T-cell (primary cell): ENCODE measurements at regions not wholly inside any gene's neighbourhood (a gene's known extent, or its start where the extent isn't known, plus 50 kb on each side); places are given as distances from the start of the nearest gene placed in this dataset.

Experiments
- ATAC-seq, 4 experiments: fragments of 200-7000 bp in 3 of 4; fragments of 150-1000 bp in 1 of 4; cut with Tn5 transposase; replicated peaks in 1 of 4; 1 replicate in 3 of 4; 2 replicates in 1 of 4; pipeline ENCODE4 v1.10.0; 2021; ENCODE audit warnings: moderate library complexity in 3 of 4, mild to moderate bottlenecking in 2 of 4, moderate number of reproducible peaks in 1 of 4
- CTCF ChIA-PET, 2 donors: fragments of 300-600 bp; sonication (Branson Sonifier 250); formaldehyde crosslinking; loops; one replicate each; lab custom pipeline; 2022; ENCODE audit warnings: antibody characterized with exemption in 2 of 2; lab: Charles Lee
- POLR2A ChIA-PET, 2 donors: fragments of 300-600 bp; sonication (Branson Sonifier 250); formaldehyde crosslinking; loops; one replicate each; lab custom pipeline; 2022; ENCODE audit warnings: antibody characterized with exemption in 2 of 2; lab: Charles Lee
- DNase-seq, 35 experiments: peaks; one replicate each; pipeline versions ENCODE4 v3.0.0 to v3.0.0-alpha.2; 2013 to 2023
- H3K27ac ChIP-seq: one replicate; pipeline ENCODE4 v1.5.1; 2013; ENCODE audit warnings: low read length
- H3K27me3 ChIP-seq, 2 experiments: replicated peaks in 1 of 2; 1 replicate in 1 of 2; 2 replicates in 1 of 2; pipeline versions ENCODE4 v1.6.1 to v1.7.0; 2013; ENCODE audit warnings: low read length in 1 of 2, mixed read lengths in 1 of 2; ENCODE audit not compliant: control insufficient read depth in 2 of 2, insufficient read depth in 2 of 2; ENCODE audit errors: extremely low read depth in 1 of 2
- H3K36me3 ChIP-seq, 2 donors: 1 replicate in 1 of 2; 2 replicates in 1 of 2; pipeline versions ENCODE4 v1.6.1 to v1.7.0; 2013; ENCODE audit warnings: low read length in 1 of 2; ENCODE audit not compliant: control insufficient read depth in 2 of 2, insufficient read depth in 1 of 2; ENCODE audit errors: extremely low read depth in 1 of 2
- H3K4me1 ChIP-seq, 2 experiments: 1 replicate in 1 of 2; 2 replicates in 1 of 2; pipeline versions ENCODE4 v1.6.1 to v1.7.0; 2013; ENCODE audit warnings: low read length in 2 of 2, mixed read lengths in 1 of 2; ENCODE audit not compliant: insufficient read depth in 2 of 2, control insufficient read depth in 1 of 2; ENCODE audit errors: extremely low read depth in 1 of 2
- H3K4me3 ChIP-seq, 2 donors: 1 replicate in 1 of 2; 2 replicates in 1 of 2; pipeline versions ENCODE4 v1.5.1 to v1.7.0; 2013; ENCODE audit warnings: mild to moderate bottlenecking in 2 of 2, low read length in 1 of 2, moderate library complexity in 1 of 2; ENCODE audit not compliant: control insufficient read depth in 1 of 2; ENCODE audit errors: extremely low read depth in 1 of 2
- H3K9me3 ChIP-seq: 2 replicates; pipeline ENCODE4 v1.7.0; 2013
- H3K27ac Mint-ChIP-seq, 2 donors: one replicate each; pipeline ENCODE4 v1.8.0; 2020 to 2021; ENCODE audit warnings: mild to moderate bottlenecking in 2 of 2, mixed read lengths in 2 of 2
- H3K27me3 Mint-ChIP-seq, 2 donors: one replicate each; pipeline ENCODE4 v1.8.0; 2021 to 2022; ENCODE audit warnings: mixed read lengths in 2 of 2
- H3K36me3 Mint-ChIP-seq: one replicate; pipeline ENCODE4 v1.8.0; 2021; ENCODE audit warnings: mixed read lengths
- H3K4me1 Mint-ChIP-seq, 3 donors: one replicate each; pipeline ENCODE4 v1.8.0; 2020 to 2022; ENCODE audit warnings: mixed read lengths in 3 of 3, mild to moderate bottlenecking in 1 of 3
- H3K4me3 Mint-ChIP-seq, 3 donors: one replicate each; pipeline ENCODE4 v1.8.0; 2020 to 2022; ENCODE audit warnings: mild to moderate bottlenecking in 3 of 3, mixed read lengths in 3 of 3, moderate library complexity in 3 of 3
- H3K9me3 Mint-ChIP-seq, 3 donors: one replicate each; pipeline ENCODE4 v1.8.0; 2020 to 2022; ENCODE audit warnings: mixed read lengths in 3 of 3
- WGBS: methylation state at CpG from one replicate; pipeline ENCODE4 v1.1.5; 2013; ENCODE audit warnings: missing lambda C conversion rate; ENCODE audit not compliant: insufficient coverage; 5-methylcytosine and 5-hydroxymethylcytosine counted together

GRCh38 chr18:73258375-73259087 lies 390.7 kb upstream of the NETO1 start:
- H3K4me3 Mint-ChIP-seq, result no peak overlapping the region
- no peaks in the 10 kb centered on the region for H3K4me1 Mint-ChIP-seq
- H3K27me3 ChIP-seq, result no peaks in the 10 kb centered on the region
- no peak for ATAC-seq
- CTCF ChIA-PET, result no interaction called here
- H3K4me1 ChIP-seq, result no peaks in the 10 kb centered on the region
- H3K27ac ChIP-seq, result no peak overlapping the region
- POLR2A ChIA-PET, result no interaction called here
- DNase-seq, result no peak
- no peaks in the 10 kb centered on the region for H3K36me3 ChIP-seq
- no peaks in the 10 kb centered on the region for H3K27me3 Mint-ChIP-seq
- H3K4me3 ChIP-seq, result no peak overlapping the region
- WGBS, result 78% methylated on average over 7 of the region's 12 CpGs
- H3K9me3 Mint-ChIP-seq, result peaks cover under 1 to 8% (median 4%) of the 10 kb centered on the region in 3 donors
- H3K9me3 ChIP-seq, result no peaks in the 10 kb centered on the region
- H3K27ac Mint-ChIP-seq, result no peak overlapping the region
- H3K36me3 Mint-ChIP-seq, result no peaks in the 10 kb centered on the region

DNA sequence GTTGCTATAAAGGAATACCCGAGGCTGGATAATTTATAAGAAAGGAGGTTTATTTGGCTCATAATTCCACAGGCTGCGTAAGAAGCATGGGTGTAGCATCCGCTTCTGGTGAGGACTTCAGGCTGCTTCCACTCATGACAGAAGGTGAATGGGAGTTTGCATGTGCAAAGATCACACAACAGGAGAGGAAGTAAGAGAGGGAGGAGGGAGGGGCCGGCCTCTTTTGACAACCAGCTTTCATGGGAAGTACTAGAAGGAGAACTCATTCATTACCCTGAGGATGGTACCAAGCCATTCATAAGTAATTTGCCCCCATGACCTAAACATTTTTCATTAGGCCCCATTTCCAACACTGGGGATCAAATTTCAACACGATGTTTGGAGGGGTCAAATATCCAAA lies 386.8 kb upstream of the NETO1 start:
- Mint-ChIP-seq H3K36me3 (no peaks in the 10 kb centered on the region), H3K27ac (no peak overlapping the region), H3K4me3 (no peak overlapping the region), H3K4me1 (no peaks in the 10 kb centered on the region), H3K9me3 (peaks cover 0 to 8% (median 3%) of the 10 kb centered on the region in 3 donors), H3K27me3 (no peaks in the 10 kb centered on the region)
- no peak overlapping the region for H3K27ac ChIP-seq
- no peaks in the 10 kb centered on the region for H3K36me3 ChIP-seq
- ATAC-seq (no peak), DNase-seq (no peak)
- H3K27me3 ChIP-seq, result no peaks in the 10 kb centered on the region
- no peaks in the 10 kb centered on the region for H3K4me1 ChIP-seq
- CTCF ChIA-PET, result no interaction called here
- H3K4me3 ChIP-seq, result no peak overlapping the region
- 94% methylated on average over 3 of the region's 5 CpGs for WGBS
- POLR2A ChIA-PET, result no interaction called here
- no peaks in the 10 kb centered on the region for H3K9me3 ChIP-seq

DNA sequence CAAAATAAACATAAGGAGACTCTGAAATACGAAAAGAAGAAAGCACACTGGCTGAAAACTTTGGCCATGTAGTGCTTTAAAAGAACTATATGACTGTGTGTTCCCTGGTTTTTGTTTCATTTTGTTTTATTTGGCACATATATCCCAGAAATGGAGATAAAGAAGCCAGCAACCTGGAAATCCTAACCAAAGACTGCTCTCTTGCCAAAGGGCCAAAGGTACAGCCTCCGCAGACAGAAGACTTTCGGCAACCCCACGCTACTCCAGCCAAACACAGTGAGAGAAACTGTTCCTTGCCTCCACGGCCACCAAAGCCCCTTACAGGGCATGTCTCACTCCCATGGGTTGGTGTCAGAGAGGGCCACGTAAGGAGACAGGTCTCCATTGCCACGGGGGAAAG lies 381.2 kb upstream of the NETO1 start:
- 80% methylated on average over 1 of the region's 7 CpGs for WGBS
- Mint-ChIP-seq H3K27me3 (no peaks in the 10 kb centered on the region), H3K4me3 (no peak overlapping the region), H3K9me3 (peaks cover 8 to 23% (median 9%) of the 10 kb centered on the region in 3 donors), H3K4me1 (no peaks in the 10 kb centered on the region), H3K27ac (no peak overlapping the region), H3K36me3 (no peaks in the 10 kb centered on the region)
- H3K4me3 ChIP-seq, result no peak overlapping the region
- no peaks in the 10 kb centered on the region for H3K9me3 ChIP-seq
- CTCF ChIA-PET, result no interaction called here
- H3K36me3 ChIP-seq, result no peaks in the 10 kb centered on the region
- DNase-seq (no peak), ATAC-seq (no peak)
- no peak overlapping the region for H3K27ac ChIP-seq
- H3K4me1 ChIP-seq, result no peaks in the 10 kb centered on the region
- POLR2A ChIA-PET, result no interaction called here
- no peaks in the 10 kb centered on the region for H3K27me3 ChIP-seq

DNA sequence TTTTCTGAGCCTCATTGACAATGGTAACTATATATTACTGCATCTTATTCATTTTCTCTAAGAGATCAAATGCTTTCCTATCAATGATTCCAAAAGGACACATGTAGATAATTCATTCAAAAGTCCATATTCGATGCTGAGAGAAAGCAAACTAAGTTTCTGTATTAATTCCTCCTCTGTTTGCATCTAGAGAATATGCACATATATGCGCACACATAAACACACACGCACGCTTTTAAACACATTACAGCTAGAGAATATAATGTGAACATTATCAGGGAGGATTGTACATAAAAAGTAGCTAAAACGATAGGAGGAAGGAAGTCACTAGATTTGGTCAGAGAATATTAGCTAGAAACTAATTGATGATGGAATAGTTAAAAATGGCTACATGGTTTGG lies 379.0 kb upstream of the NETO1 start:
- DNase-seq, result no peak
- ChIA-PET POLR2A (interaction anchor here in 1 of 2 donors (0.6 kb wide), 1 partner anchor 56 kb away, joined by 3 read pairs; no protein-coding TSS in a partner anchor), CTCF (no interaction called here)
- Histone ChIP-seq H3K27ac (no peak overlapping the region), H3K36me3 (no peaks in the 10 kb centered on the region), H3K4me3 (no peak overlapping the region), H3K4me1 (no peaks in the 10 kb centered on the region), H3K27me3 (no peaks in the 10 kb centered on the region), H3K9me3 (no peaks in the 10 kb centered on the region)
- ATAC-seq, result no peak
- Mint-ChIP-seq H3K36me3 (no peaks in the 10 kb centered on the region), H3K9me3 (peaks cover 10 to 24% (median 12%) of the 10 kb centered on the region in 3 donors), H3K4me3 (no peak overlapping the region), H3K27me3 (no peaks in the 10 kb centered on the region), H3K27ac (no peak overlapping the region), H3K4me1 (no peaks in the 10 kb centered on the region)
- WGBS, result 75% methylated on average over 1 of the region's 5 CpGs

DNA sequence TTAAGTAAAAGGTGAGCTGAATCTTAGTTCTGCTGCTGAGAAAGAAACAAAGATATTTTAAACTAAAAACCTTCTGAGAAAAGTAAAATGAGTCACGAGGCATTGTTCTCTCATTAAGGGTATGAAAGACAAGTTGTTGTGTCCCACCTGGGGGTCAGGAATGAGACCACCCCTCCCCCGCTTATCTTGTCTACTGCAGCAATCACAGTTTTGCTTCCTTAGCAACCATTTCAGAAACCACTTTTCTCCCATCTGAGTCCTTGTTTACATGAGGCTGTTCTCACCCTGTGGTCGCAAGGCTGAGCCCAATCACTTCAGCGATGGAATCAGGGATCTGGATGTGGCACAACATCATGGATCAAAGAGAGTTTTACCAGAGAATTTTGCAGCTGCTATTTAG lies 377.6 kb upstream of the NETO1 start:
- DNase-seq (no peak), ATAC-seq (no peak)
- Histone ChIP-seq H3K27ac (no peak overlapping the region), H3K4me3 (no peak overlapping the region), H3K27me3 (no peaks in the 10 kb centered on the region), H3K4me1 (no peaks in the 10 kb centered on the region), H3K9me3 (no peaks in the 10 kb centered on the region), H3K36me3 (no peaks in the 10 kb centered on the region)
- Mint-ChIP-seq H3K9me3 (peaks cover 11 to 30% (median 12%) of the 10 kb centered on the region in 3 donors), H3K27ac (no peak overlapping the region), H3K36me3 (no peaks in the 10 kb centered on the region), H3K4me1 (no peaks in the 10 kb centered on the region), H3K4me3 (no peak overlapping the region), H3K27me3 (no peaks in the 10 kb centered on the region)
- POLR2A ChIA-PET, result no interaction called here
- 83% methylated on average over 1 of the region's 4 CpGs for WGBS
- CTCF ChIA-PET, result no interaction called here

DNA sequence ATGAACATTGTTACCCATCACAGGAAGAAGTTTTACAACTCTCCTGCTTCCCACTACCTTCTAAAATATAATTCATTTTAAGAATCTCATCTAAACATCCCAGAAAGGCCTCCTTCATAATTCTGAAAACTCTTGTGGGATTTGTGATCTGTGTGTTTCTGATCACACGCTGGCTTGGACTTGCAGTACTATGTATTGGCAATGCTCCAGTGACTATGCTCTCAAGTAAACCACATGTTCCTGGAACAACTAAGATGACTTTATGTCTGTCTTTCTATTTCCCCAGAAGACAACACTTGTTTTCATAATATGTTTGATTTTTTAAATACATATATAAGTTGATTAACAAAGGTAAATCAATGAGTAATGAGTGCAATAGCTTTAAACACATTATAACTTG lies 376.6 kb upstream of the NETO1 start:
- Histone ChIP-seq H3K36me3 (no peaks in the 10 kb centered on the region), H3K27me3 (no peaks in the 10 kb centered on the region), H3K4me1 (no peaks in the 10 kb centered on the region), H3K9me3 (no peaks in the 10 kb centered on the region), H3K4me3 (no peak overlapping the region), H3K27ac (no peak overlapping the region)
- H3K4me3 Mint-ChIP-seq, result no peak overlapping the region
- peaks cover 11 to 28% (median 12%) of the 10 kb centered on the region in 3 donors for H3K9me3 Mint-ChIP-seq
- POLR2A ChIA-PET, result no interaction called here
- WGBS, result no CpG with 5 or more reads among the region's 1 CpG
- CTCF ChIA-PET, result no interaction called here
- no peak overlapping the region for H3K27ac Mint-ChIP-seq
- H3K4me1 Mint-ChIP-seq, result no peaks in the 10 kb centered on the region
- H3K27me3 Mint-ChIP-seq, result no peaks in the 10 kb centered on the region
- H3K36me3 Mint-ChIP-seq, result no peaks in the 10 kb centered on the region
- DNase-seq, result no peak
- ATAC-seq, result no peak
